T-helper 2 cell treated with Interferon-gamma antibody and Interleukin-4, amounts not matched to agents 5 μg/mL and 100 μg/mL, for 36 hours (primary cell): ENCODE measurements at regions not wholly inside any gene's neighbourhood (a gene's known extent, or its start where the extent isn't known, plus 50 kb on each side); places are given as distances from the start of the nearest gene placed in this dataset.
"Not testable (repeated sequence)": the region's sequence is repeated elsewhere in the genome, so short reads cannot be mapped to it uniquely, and the experiment has no call there.

Experiments used
- DNase-seq: peaks from one replicate; pipeline ENCODE4 v3.0.0; 2021; ENCODE audit warnings: low spot score
- H3K27ac Mint-ChIP-seq: one replicate; pipeline ENCODE4 v1.8.0; 2021; ENCODE audit warnings: mild to moderate bottlenecking, mixed read lengths
- H3K27me3 Mint-ChIP-seq: one replicate; pipeline ENCODE4 v1.8.0; 2021; ENCODE audit warnings: low read depth, mixed read lengths
- H3K36me3 Mint-ChIP-seq: one replicate; pipeline ENCODE4 v1.8.0; 2021; ENCODE audit warnings: low read depth, mixed read lengths
- H3K4me1 Mint-ChIP-seq: one replicate; pipeline ENCODE4 v1.8.0; 2021; ENCODE audit warnings: low read depth, mixed read lengths
- H3K4me3 Mint-ChIP-seq: one replicate; pipeline ENCODE4 v1.8.0; 2022; ENCODE audit warnings: mild to moderate bottlenecking, moderate library complexity, mixed read lengths
- H3K9me3 Mint-ChIP-seq: one replicate; pipeline ENCODE4 v1.8.0; 2021; ENCODE audit warnings: mixed read lengths

DNA sequence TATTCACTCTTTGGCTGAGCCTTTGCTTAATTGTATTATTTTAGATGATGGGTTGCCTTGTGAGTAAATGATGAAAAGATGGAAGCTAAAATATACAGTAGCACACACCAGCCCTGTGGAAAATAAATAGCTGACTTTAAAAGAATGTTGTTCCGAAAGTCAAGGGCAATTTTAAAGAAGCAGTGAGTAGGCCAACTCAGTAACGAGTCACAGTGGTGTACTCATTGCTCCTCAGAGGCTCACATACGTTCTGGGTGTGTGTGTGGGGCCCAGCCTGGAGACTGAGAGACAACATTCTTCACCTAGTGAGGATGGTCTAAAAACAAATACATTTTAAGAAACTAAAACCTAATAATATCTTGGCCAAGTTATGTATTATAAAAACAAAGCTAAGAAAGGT is 640.3 kb downstream of the TRIML1 start:
- no peak for DNase-seq
- H3K9me3 Mint-ChIP-seq, result peaks cover 17% of the 10 kb centered on the region
- H3K4me3 Mint-ChIP-seq, result no peak overlapping the region
- no peaks in the 10 kb centered on the region for H3K27me3 Mint-ChIP-seq
- H3K4me1 Mint-ChIP-seq, result no peaks in the 10 kb centered on the region
- no peaks in the 10 kb centered on the region for H3K36me3 Mint-ChIP-seq
- H3K27ac Mint-ChIP-seq, result no peak overlapping the region

DNA sequence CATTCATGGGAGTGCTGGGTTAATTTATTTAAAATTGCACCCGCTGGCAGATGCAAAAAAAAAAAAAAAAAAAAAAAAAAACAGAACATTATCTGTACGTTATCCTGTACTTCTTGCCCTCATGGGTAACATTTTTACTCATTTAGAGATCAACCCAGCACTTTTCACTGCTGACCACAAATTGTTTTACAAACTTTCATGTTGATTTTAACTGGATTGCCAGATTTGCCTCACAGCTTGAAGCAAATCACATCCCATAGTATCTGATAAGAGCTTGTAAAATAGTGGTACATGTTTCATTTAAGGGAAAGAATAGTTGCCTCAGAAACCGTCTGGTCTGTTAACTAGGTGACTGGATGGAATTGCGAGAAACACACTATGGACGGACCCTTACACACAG is 640.8 kb downstream of the TRIML1 start:
- no peak for DNase-seq
- Mint-ChIP-seq H3K4me3 (no peak overlapping the region), H3K27ac (no peak overlapping the region), H3K4me1 (no peaks in the 10 kb centered on the region), H3K27me3 (no peaks in the 10 kb centered on the region), H3K9me3 (peaks cover 22% of the 10 kb centered on the region), H3K36me3 (no peaks in the 10 kb centered on the region)

DNA sequence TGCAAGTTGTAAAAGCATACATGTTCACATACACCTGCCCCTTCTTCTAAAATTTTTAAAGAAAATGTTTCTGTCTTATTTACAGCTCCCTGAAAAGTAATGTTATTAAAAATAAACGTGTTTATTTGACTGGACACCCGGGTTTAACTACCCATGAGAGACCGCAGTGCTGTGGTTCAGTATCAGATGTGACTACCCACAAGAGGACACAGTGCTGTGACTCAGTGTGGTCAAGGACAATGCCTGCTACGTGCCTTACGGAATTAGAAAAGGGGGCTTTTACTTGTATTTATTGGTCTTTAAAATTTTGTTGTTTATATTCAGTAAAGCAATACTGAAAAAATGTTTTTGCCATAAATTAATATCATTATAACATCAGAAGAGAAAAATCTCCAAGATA is 641.4 kb downstream of the TRIML1 start:
- H3K36me3 Mint-ChIP-seq, result no peaks in the 10 kb centered on the region
- DNase-seq, result no peak
- H3K27me3 Mint-ChIP-seq, result no peaks in the 10 kb centered on the region
- H3K27ac Mint-ChIP-seq, result no peak overlapping the region
- no peaks in the 10 kb centered on the region for H3K4me1 Mint-ChIP-seq
- peaks cover 22% of the 10 kb centered on the region for H3K9me3 Mint-ChIP-seq
- no peak overlapping the region for H3K4me3 Mint-ChIP-seq

DNA sequence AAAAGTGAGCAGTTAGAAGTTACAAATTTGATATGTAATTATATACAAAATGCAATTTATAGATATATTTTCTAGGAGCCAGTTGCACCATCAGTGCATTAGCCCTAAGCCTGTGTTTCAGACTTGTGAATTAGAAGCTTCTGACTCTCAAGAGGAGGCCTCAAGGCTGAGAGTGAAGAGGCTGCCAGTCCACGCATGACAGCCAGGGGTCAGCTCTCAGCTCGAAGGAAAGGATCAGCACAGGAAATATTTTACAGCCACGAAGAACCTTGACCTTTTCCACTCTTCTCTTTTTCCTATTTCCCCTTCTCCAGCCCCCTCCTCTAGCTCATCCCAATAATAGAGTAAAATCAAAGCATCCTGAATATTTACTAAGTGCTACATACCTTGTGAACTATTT is 642.4 kb downstream of the TRIML1 start:
- no peaks in the 10 kb centered on the region for H3K4me1 Mint-ChIP-seq
- no peak overlapping the region for H3K27ac Mint-ChIP-seq
- no peaks in the 10 kb centered on the region for H3K36me3 Mint-ChIP-seq
- H3K27me3 Mint-ChIP-seq, result no peaks in the 10 kb centered on the region
- no peak overlapping the region for H3K4me3 Mint-ChIP-seq
- DNase-seq, result no peak
- H3K9me3 Mint-ChIP-seq, result peaks cover 22% of the 10 kb centered on the region

DNA sequence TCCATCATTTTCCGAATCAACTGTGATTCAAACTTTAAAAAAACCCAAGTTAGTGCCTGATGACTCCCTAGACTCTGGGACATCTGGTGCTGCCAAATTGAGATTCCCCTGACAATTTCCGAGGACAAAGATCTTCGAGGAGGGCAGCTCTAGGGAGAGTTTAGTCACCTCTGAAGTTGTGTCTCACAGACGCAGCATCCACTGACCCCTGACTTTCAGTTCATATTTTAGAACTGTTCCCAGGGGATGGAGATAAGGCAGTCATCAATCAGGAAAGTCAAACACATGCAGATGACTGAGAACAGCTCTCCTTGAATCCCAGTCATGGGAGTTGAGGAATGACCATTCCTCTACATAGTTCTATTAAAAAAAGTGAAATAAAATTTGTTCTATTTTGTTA is 643.9 kb downstream of the TRIML1 start:
- no peaks in the 10 kb centered on the region for H3K36me3 Mint-ChIP-seq
- no peaks in the 10 kb centered on the region for H3K27me3 Mint-ChIP-seq
- no peak overlapping the region for H3K4me3 Mint-ChIP-seq
- no peaks in the 10 kb centered on the region for H3K4me1 Mint-ChIP-seq
- DNase-seq, result no peak
- H3K9me3 Mint-ChIP-seq, result peaks cover 24% of the 10 kb centered on the region
- no peak overlapping the region for H3K27ac Mint-ChIP-seq

DNA sequence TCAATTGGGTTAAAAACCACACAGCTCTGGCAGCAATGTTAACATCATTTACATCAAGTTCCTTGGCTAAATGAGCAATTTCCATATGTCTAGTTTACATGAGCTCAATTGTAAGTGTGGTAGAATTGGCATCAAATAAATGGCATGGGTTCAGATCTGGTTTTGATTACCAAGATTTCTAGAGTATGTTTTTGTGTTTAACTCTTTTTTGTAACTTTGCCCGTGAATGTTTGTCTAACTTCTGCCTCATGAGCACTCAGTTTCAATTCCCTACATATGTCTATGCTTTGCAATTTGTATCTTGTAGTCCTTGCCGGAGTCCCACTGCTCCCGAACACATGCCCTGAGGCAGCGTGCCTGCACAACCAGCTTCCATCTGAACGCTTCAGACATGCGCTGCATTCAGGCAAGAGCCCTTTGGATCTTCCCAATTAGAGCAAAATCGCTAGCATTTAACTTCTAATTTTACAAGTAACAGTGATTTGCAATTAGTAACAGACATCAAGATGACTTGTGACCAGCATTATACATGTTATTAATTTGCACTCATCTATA is 644.4 kb downstream of the TRIML1 start:
- no peak for DNase-seq
- Mint-ChIP-seq H3K36me3 (no peaks in the 10 kb centered on the region), H3K4me1 (no peaks in the 10 kb centered on the region), H3K9me3 (peaks cover 24% of the 10 kb centered on the region), H3K27me3 (no peaks in the 10 kb centered on the region), H3K4me3 (no peak overlapping the region), H3K27ac (no peak overlapping the region)

DNA sequence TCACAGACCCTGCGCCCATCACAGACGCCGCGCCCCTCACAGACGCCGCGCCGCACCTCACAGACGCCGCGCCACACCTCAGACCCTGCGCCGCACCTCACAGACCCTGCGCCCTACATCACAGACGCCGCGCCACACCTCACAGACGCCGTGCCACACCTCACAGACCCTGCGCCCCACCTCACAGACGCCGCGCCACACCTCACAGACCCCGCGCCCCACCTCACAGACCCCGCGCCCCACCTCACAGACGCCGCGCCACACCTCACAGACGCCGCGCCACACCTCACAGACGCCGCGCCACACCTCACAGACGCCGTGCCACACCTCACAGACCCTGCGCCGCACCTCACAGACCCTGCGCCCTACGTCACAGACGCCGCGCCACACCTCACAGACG is 657.4 kb downstream of the TRIML1 start:
- not testable (repeated sequence) for H3K27me3 Mint-ChIP-seq, H3K36me3 Mint-ChIP-seq, H3K4me1 Mint-ChIP-seq, DNase-seq, H3K27ac Mint-ChIP-seq, H3K4me3 Mint-ChIP-seq
- H3K9me3 Mint-ChIP-seq, result peaks cover 29% of the 10 kb centered on the region

DNA sequence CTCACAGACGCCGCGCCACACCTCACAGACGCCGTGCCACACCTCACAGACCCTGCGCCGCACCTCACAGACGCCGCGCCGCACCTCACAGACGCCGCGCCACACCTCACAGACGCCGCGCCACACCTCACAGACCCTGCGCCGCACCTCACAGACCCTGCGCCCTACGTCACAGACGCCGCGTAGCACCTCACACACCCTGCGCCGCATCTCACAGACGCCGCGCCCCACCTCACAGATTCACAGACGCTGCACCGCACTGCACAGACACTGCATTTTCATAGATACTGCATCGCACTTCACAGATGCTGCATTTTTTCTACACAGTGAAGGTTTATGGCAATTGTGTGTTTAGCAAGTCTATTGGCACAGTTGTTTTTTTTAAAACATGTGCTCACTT is 657.8 kb downstream of the TRIML1 start:
- peaks cover 29% of the 10 kb centered on the region for H3K9me3 Mint-ChIP-seq
- not testable (repeated sequence) for H3K4me3 Mint-ChIP-seq, H3K27me3 Mint-ChIP-seq, H3K36me3 Mint-ChIP-seq, H3K27ac Mint-ChIP-seq, H3K4me1 Mint-ChIP-seq, DNase-seq

DNA sequence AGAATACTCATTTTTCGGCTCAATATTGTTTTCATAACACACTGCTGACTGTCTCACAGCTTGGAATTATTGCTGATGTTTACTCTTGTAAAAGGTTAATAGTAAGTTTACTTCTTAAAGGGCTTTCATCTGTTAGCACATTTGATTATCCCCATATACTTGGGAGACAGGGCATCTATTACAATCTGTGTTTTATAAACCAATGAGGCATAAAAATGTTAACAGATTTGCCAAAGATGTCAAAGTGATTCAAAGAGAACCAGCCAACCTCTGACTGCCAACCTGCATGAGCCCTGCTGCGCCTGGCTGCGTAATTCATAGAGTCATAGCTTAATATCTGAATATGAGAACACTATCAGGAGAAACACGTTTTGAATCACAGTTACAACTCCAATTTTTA is 665.6 kb downstream of the TRIML1 start:
- Mint-ChIP-seq H3K4me3 (no peak overlapping the region), H3K36me3 (no peaks in the 10 kb centered on the region), H3K27ac (no peak overlapping the region), H3K4me1 (no peaks in the 10 kb centered on the region), H3K9me3 (peaks cover 20% of the 10 kb centered on the region), H3K27me3 (no peaks in the 10 kb centered on the region)
- DNase-seq, result no peak

DNA sequence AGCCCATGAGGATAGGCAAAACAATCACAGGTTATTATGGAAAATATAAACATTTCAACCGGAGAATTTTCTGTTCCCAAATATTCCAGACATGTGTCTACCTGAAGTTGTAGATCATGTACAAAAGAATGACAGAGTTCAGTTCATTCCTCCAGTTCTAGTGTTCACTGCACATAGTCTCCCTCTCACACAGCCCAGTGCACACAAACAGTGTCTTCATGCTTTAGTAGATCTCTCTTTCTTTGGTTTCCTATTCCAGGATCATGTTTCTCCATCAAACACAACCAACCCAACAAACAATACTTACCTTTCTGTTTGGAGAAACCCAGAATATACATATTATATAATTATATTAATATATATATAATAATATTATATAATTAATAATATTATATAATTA is 671.9 kb downstream of the TRIML1 start:
- Mint-ChIP-seq H3K27ac (no peak overlapping the region), H3K36me3 (no peaks in the 10 kb centered on the region), H3K4me1 (no peaks in the 10 kb centered on the region), H3K9me3 (peaks cover 21% of the 10 kb centered on the region), H3K4me3 (no peak overlapping the region), H3K27me3 (no peaks in the 10 kb centered on the region)
- DNase-seq, result no peak

DNA sequence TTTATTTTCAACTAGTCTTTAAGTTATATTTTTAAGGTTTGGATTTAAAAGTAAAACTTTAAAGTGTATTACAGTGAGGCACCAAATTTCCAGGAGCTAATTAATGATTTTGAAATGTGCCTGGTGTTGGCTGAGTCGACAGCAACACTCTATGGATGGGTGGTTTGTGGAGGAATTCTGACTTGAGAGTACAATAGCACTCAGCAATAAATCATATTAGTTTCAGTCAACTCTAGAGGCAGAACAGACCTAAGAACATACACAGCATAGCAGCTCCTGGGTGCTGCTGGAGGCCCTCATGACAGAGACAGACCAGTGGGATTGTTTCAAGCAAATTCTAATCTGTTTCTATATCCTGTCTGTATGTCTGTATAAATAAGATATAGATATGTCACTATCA is 673.4 kb downstream of the TRIML1 start:
- Mint-ChIP-seq H3K9me3 (peaks cover 28% of the 10 kb centered on the region), H3K4me3 (no peak overlapping the region), H3K27me3 (no peaks in the 10 kb centered on the region), H3K36me3 (no peaks in the 10 kb centered on the region), H3K27ac (no peak overlapping the region), H3K4me1 (no peaks in the 10 kb centered on the region)
- DNase-seq, result no peak

DNA sequence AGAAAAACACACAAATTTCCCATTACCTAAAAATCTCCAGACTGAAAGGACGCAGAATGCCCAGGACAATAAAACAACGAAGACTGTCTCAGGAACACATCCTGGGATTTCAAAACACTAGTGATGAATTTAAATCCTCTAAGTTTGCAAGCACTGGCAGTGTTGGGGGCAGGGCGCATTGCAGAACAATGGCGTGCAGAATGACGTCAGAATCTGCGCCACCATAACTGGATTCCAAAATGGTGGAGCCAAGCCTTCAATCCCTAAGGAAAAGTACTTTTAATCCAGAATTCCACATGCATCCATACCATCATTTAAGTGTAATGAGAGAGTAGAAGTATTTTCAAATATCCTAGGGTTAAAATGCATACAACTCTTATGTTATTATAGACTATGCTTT is 679.1 kb downstream of the TRIML1 start:
- H3K4me1 Mint-ChIP-seq, result no peaks in the 10 kb centered on the region
- H3K4me3 Mint-ChIP-seq, result no peak overlapping the region
- no peak overlapping the region for H3K27ac Mint-ChIP-seq
- no peak for DNase-seq
- H3K9me3 Mint-ChIP-seq, result peaks cover 28% of the 10 kb centered on the region
- H3K27me3 Mint-ChIP-seq, result no peaks in the 10 kb centered on the region
- H3K36me3 Mint-ChIP-seq, result no peaks in the 10 kb centered on the region

DNA sequence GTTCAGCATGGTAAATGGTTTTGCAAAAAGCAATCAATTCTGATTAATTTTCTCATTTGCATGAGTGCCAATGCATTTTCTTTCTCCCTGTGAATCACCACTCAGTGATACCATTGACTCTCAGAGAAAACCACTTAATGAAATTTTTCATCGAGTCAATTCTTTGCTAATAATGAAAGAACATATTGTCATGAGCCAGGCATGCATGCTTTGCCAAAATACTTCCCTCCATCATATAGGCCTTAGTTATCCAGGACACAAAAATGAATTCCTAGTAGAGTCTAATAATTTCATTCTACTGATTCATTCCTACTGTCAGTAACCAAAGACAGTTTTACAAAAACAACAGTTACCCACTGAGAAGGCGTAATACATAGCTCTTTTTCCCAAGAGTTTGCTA is 680.0 kb downstream of the TRIML1 start:
- Mint-ChIP-seq H3K27ac (no peak overlapping the region), H3K27me3 (no peaks in the 10 kb centered on the region), H3K4me1 (no peaks in the 10 kb centered on the region), H3K9me3 (peaks cover 24% of the 10 kb centered on the region), H3K4me3 (no peak overlapping the region), H3K36me3 (no peaks in the 10 kb centered on the region)
- no peak for DNase-seq

DNA sequence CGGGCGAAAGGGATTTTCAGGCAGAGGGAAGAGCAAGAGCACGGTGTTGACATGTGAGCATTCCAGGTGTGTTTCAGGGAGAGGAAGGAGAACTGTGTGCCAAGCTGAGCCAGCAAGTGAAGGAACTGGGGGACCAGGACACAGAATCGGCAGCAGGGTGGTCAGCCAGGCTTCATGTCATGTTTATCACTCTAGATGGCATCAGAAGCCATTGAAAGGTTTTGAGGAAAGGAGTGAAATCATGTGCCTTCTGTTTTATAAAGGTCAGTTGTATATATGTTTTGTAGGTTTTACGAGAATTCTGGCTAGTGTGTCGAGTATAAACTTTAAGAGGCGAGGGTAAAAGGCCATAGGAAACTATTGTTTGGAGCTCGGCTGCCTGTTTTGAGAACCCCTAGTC is 682.3 kb downstream of the TRIML1 start:
- H3K36me3 Mint-ChIP-seq, result no peaks in the 10 kb centered on the region
- H3K4me3 Mint-ChIP-seq, result no peak overlapping the region
- H3K9me3 Mint-ChIP-seq, result peaks cover 25% of the 10 kb centered on the region
- no peak for DNase-seq
- H3K4me1 Mint-ChIP-seq, result no peaks in the 10 kb centered on the region
- H3K27ac Mint-ChIP-seq, result no peak overlapping the region
- H3K27me3 Mint-ChIP-seq, result no peaks in the 10 kb centered on the region

DNA sequence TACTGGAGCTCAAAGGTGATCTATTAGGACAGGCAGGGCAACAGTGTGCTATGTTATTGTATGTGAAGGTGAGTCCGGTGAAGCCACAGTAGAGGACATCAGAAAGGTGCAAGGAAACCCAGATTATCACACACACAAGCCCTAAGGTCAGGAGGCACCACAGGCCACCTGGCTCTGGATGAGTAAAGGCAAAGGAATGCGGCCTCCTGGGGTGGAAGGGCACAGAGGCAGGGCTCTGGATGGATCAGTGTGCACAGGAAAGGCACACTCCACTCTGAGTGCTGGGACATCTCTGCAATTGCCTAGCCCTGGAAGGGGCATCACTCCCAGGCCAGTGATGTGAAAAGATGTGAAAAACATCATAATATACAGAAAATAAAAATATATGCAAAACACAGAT is 683.5 kb downstream of the TRIML1 start:
- Mint-ChIP-seq H3K36me3 (no peaks in the 10 kb centered on the region), H3K9me3 (peaks cover 23% of the 10 kb centered on the region), H3K27ac (no peak overlapping the region)

More for the DNA sequence above, 683.5 kb downstream of the TRIML1 start:
- DNase-seq, result no peak
- H3K4me1 Mint-ChIP-seq, result no peaks in the 10 kb centered on the region
- no peak overlapping the region for H3K4me3 Mint-ChIP-seq
- no peaks in the 10 kb centered on the region for H3K27me3 Mint-ChIP-seq
